ENCODE measurements at regions not wholly inside any gene's neighbourhood (a gene's known extent, or its start where the extent isn't known, plus 50 kb on each side); places are given as distances from the start of the nearest gene placed in this dataset.
A peak's percentile ranks its signal among the peaks of the same experiment; 100 is the strongest.

- POLR2A ChIA-PET (ENCODE audit: unreplicated experiment), result interaction anchor here (0.6 to 0.7 kb wide), 5 partner anchors 57 to 1955 kb away, joined by 4 to 22 read pairs (median 7); no protein-coding TSS in a partner anchor
- H3K4me2 ChIP-seq, result no peak overlapping the region
- H3K4me1 ChIP-seq (replicated peaks; ENCODE audit: insufficient read depth), result peaks cover 6% of the 10 kb centered on the region
- no peak for TF ChIP-seq EZH2 (IDR thresholded peaks at IDR 0.05; ENCODE audit: low read depth)
- TF ChIP-seq, protein P1, sequence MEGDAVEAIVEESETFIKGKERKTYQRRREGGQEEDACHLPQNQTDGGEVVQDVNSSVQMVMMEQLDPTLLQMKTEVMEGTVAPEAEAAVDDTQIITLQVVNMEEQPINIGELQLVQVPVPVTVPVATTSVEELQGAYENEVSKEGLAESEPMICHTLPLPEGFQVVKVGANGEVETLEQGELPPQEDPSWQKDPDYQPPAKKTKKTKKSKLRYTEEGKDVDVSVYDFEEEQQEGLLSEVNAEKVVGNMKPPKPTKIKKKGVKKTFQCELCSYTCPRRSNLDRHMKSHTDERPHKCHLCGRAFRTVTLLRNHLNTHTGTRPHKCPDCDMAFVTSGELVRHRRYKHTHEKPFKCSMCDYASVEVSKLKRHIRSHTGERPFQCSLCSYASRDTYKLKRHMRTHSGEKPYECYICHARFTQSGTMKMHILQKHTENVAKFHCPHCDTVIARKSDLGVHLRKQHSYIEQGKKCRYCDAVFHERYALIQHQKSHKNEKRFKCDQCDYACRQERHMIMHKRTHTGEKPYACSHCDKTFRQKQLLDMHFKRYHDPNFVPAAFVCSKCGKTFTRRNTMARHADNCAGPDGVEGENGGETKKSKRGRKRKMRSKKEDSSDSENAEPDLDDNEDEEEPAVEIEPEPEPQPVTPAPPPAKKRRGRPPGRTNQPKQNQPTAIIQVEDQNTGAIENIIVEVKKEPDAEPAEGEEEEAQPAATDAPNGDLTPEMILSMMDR (conservative IDR thresholded peaks at IDR 0.05), result no peak
- no peaks in the 10 kb centered on the region for H3K27me3 ChIP-seq (ENCODE audit: insufficient read depth, low read depth)
- CTCF ChIA-PET, result interaction anchor here (0.8 to 1.1 kb wide), 2 partner anchors 197 to 276 kb away, joined by 3 to 5 read pairs; no protein-coding TSS in a partner anchor
- H3K4me3 ChIP-seq, result no peak overlapping the region
- H3K79me2 ChIP-seq (ENCODE audit: low read depth), result no peaks in the 10 kb centered on the region
- no peaks in the 10 kb centered on the region for H3K36me3 ChIP-seq (ENCODE audit: low read depth)
- H3K9me2 ChIP-seq (ENCODE audit: insufficient read depth), result no peaks in the 10 kb centered on the region
- DNase-seq, result peak; percentile 64
- TSS peak; percentile 63 for BruUV-seq (replicated peaks)
- no peaks in the 10 kb centered on the region for H3F3A ChIP-seq (ENCODE audit: insufficient read depth, low read depth)
- intact Hi-C loops (cut with micrococcal nuclease; ENCODE audit: unreplicated experiment), result loop anchor here (1.0 to 10.0 kb wide), 7 partner anchors 102 to 1554 kb away; partner anchors contain the start of gene CNTN5
- H4K20me1 ChIP-seq (ENCODE audit: insufficient read depth), result no peaks in the 10 kb centered on the region
- no peak overlapping the region for H2AFZ ChIP-seq
- H3K27ac ChIP-seq, result no peak overlapping the region
- H3K9me3 ChIP-seq (ENCODE audit: insufficient read depth, low read depth), result no peaks in the 10 kb centered on the region
These were observed 108.2 kb upstream of the ARHGAP42 start for GRCh38 chr11:100578831-100579311.

DNA sequence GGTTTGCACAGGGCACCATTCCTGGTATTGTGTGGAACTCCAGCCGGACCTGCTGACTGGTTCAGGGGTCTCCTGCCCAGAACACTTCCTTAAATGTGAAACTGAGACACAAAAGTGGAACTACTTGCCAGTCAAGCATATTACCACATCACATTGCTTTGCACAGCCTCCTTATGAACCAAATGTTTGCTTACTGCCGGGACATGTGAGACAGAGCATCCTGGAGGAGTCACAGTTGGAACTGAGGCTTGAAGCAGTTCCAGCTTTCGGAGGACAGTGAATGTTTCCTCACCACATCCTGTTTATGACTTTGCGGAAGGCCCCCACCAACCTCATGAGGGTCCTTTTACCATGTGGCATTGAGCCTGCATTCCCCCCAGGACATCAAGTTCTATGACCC is 105.8 kb upstream of the ARHGAP42 start:
- CTCF ChIA-PET, result no interaction called here
- H3K36me3 ChIP-seq (ENCODE audit: low read depth), result no peaks in the 10 kb centered on the region
- TF ChIP-seq EZH2 (IDR thresholded peaks at IDR 0.05; ENCODE audit: low read depth), result no peak
- no peak overlapping the region for H3K27ac ChIP-seq
- H2AFZ ChIP-seq, result no peak overlapping the region
- no peaks in the 10 kb centered on the region for H3K27me3 ChIP-seq (ENCODE audit: insufficient read depth, low read depth)
- no peak overlapping the region for H3K4me2 ChIP-seq
- intact Hi-C loops (cut with micrococcal nuclease; ENCODE audit: unreplicated experiment), result no loop called here
- H3F3A ChIP-seq (ENCODE audit: insufficient read depth, low read depth), result no peaks in the 10 kb centered on the region
- no peaks in the 10 kb centered on the region for H4K20me1 ChIP-seq (ENCODE audit: insufficient read depth)
- no peak overlapping the region for H3K4me3 ChIP-seq
- no peaks in the 10 kb centered on the region for H3K79me2 ChIP-seq (ENCODE audit: low read depth)
- POLR2A ChIA-PET (ENCODE audit: unreplicated experiment), result no interaction called here
- H3K9me2 ChIP-seq (ENCODE audit: insufficient read depth), result no peaks in the 10 kb centered on the region
- H3K9me3 ChIP-seq (ENCODE audit: insufficient read depth, low read depth), result no peaks in the 10 kb centered on the region
- DNase-seq, result no peak
- peaks cover 6% of the 10 kb centered on the region for H3K4me1 ChIP-seq (replicated peaks; ENCODE audit: insufficient read depth)
- no TSS peak for BruUV-seq (replicated peaks)

DNA sequence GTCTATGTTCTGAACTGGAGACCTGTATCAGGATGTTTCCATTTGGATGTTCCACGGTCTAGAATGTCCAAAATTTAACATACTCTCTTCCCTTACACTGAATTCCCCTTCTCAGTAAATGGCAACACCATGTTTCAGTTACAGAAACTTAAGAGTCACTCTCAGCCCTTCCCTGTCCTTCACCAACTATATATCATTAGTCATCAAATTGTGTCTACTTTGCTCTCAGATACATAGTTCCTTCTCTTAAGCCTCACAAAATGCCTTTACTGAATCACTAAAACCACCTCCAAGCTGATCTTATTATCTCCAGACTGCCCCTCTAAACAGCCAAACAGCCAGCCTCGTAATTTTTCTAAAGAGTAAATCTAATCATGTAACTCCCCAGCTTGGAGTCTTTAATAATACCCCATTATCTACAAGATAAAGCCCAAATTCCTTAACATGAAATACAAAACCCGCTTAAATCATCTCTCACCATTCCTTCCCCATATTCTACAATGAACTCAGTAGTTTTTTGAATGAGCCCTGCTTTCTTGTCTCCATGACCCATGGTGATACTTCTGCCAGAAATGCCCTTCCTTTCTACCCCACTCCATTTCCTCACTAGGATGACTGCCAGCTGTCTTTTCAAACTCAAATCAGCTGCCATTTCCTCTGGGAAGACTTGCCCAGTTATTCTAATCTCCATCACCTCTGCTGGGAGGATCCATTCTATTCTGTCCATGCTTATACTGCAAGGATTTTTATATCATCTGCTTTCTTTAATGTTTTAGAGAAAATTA is 102.7 kb upstream of the ARHGAP42 start:
- BruUV-seq (replicated peaks), result no TSS peak
- Histone ChIP-seq H3K4me2 (no peak overlapping the region), H3K9me3 (ENCODE audit: insufficient read depth, low read depth) (no peaks in the 10 kb centered on the region), H3K4me1 (replicated peaks; ENCODE audit: insufficient read depth) (no peaks in the 10 kb centered on the region), H3K27ac (no peak overlapping the region), H3F3A (ENCODE audit: insufficient read depth, low read depth) (no peaks in the 10 kb centered on the region), H3K79me2 (ENCODE audit: low read depth) (no peaks in the 10 kb centered on the region), H3K9me2 (ENCODE audit: insufficient read depth) (no peaks in the 10 kb centered on the region), H4K20me1 (ENCODE audit: insufficient read depth) (no peaks in the 10 kb centered on the region), H2AFZ (no peak overlapping the region), H3K27me3 (ENCODE audit: insufficient read depth, low read depth) (no peaks in the 10 kb centered on the region), H3K36me3 (ENCODE audit: low read depth) (no peaks in the 10 kb centered on the region), H3K4me3 (no peak overlapping the region)
- CTCF ChIA-PET, result no interaction called here
- intact Hi-C loops (cut with micrococcal nuclease; ENCODE audit: unreplicated experiment), result no loop called here
- TF ChIP-seq, protein P1 (conservative IDR thresholded peaks at IDR 0.05), result no peak
- TF ChIP-seq EZH2 (IDR thresholded peaks at IDR 0.05; ENCODE audit: low read depth), result no peak
- POLR2A ChIA-PET (ENCODE audit: unreplicated experiment), result no interaction called here
- no peak for DNase-seq
